A549 (cell line): ENCODE measurements at regions not wholly inside any gene's neighbourhood (a gene's known extent, or its start where the extent isn't known, plus 50 kb on each side); places are given as distances from the start of the nearest gene placed in this dataset.
A peak's percentile ranks its signal among the peaks of the same experiment; 100 is the strongest.

Experiments
- ATAC-seq, 2 experiments: fragments of 200-7000 bp in 1 of 2; fragments of >200 bp in 1 of 2; cut with Nextera tagmentation in 1 of 2; cut with Tn5 transposase in 1 of 2; 3 replicates each; pipeline versions ENCODE4 v1.8.0 to v1.9.1; 2018 to 2020; ENCODE audit warnings: mild to moderate bottlenecking in 1 of 2, moderate library complexity in 1 of 2
- CTCF ChIA-PET: fragments of 300-600 bp; sonication (Branson Sonifier 250); formaldehyde crosslinking; extraction: SDS; loops from one replicate; lab custom pipeline; 2021; ENCODE audit warnings: antibody characterized with exemption, inconsistent platforms; lab: Yijun Ruan, JAX
- POLR2A ChIA-PET: fragments of 350-600 bp; formaldehyde crosslinking; extraction: SDS; loops from one replicate; lab custom pipeline; 2021; ENCODE audit warnings: antibody characterized with exemption, inconsistent platforms; lab: Yijun Ruan, JAX
- DNase-seq, 2 experiments: peaks; one replicate each; pipeline versions ENCODE4 v3.0.0 to v3.0.0-alpha.2; 2011 to 2016; ENCODE audit warnings: low read depth in 1 of 2, low spot score in 1 of 2
- FAIRE-seq: peaks from 2 replicates; lab custom pipeline; 2011; peaks lifted over from hg19 to GRCh38; lab: Jason Lieb, UNC
- H3K27ac ChIP-seq, 2 experiments: fragments of >200 bp; sonication (Bioruptor Twin); formaldehyde crosslinking; 3 replicates each; pipeline ENCODE4 v1.5.1; 2016 to 2017
- H3K4me1 ChIP-seq: fragments of >200 bp; sonication (Bioruptor Twin); formaldehyde crosslinking; 3 replicates; pipeline ENCODE4 v1.6.1; 2016
- H3K4me2 ChIP-seq: fragments of >200 bp; sonication (Bioruptor Twin); formaldehyde crosslinking; 3 replicates; pipeline ENCODE4 v1.6.1; 2016
- H3K4me3 ChIP-seq: fragments of >200 bp; sonication (Bioruptor Twin); formaldehyde crosslinking; 3 replicates; pipeline ENCODE4 v1.5.1; 2016
- H3K9me3 ChIP-seq: fragments of >200 bp; sonication (Bioruptor Twin); formaldehyde crosslinking; 3 replicates; pipeline ENCODE4 v1.6.1; 2016
- BCL3 ChIP-seq: fragments of >200 bp; sonication (Bioruptor Twin); formaldehyde crosslinking; IDR thresholded peaks from 3 replicates; pipeline ENCODE4 v1.6.1; 2016
- BHLHE40 ChIP-seq: IDR thresholded peaks from 2 replicates; pipeline ENCODE4 v1.6.1; 2012; ENCODE audit warnings: low read depth, low read length, inconsistent platforms
- CBX8 ChIP-seq: fragments of 200-600 bp; sonication (generic); IDR thresholded peaks from 2 replicates; pipeline ENCODE4 v1.6.1; 2016
- CEBPB ChIP-seq, 2 experiments: fragments of >200 bp in 1 of 2; sonication (Bioruptor Twin) in 1 of 2; formaldehyde crosslinking in 1 of 2; IDR thresholded peaks; 2 replicates each; pipeline ENCODE4 v1.6.1; 2012 to 2016
- CHD4 ChIP-seq: fragments of 200-600 bp; sonication (generic); IDR thresholded peaks from 2 replicates; pipeline ENCODE4 v1.6.1; 2016; ENCODE audit warnings: antibody characterized with exemption, mild to moderate bottlenecking, borderline replicate concordance
- CTCF ChIP-seq: fragments of >200 bp; sonication (Bioruptor Twin); formaldehyde crosslinking; IDR thresholded peaks from 3 replicates; pipeline ENCODE4 v1.5.1; 2016
- FOSB ChIP-seq: fragments of 250-450 bp; sonication (Bioruptor Pico); IDR thresholded peaks from 2 replicates; pipeline ENCODE4 v1.5.0; 2020; ENCODE audit warnings: mild to moderate bottlenecking, moderate library complexity
- FOSL2 ChIP-seq, 2 experiments: fragments of 450-650 bp in 1 of 2; fragments of >200 bp in 1 of 2; sonication (Bioruptor Twin) in 1 of 2; formaldehyde crosslinking; IDR thresholded peaks; 2 replicates each; pipeline versions ENCODE4 v1.5.0 to v1.6.1; 2016 to 2020; ENCODE audit warnings: mild to moderate bottlenecking in 1 of 2, moderate library complexity in 1 of 2
- HDAC2 ChIP-seq: fragments of 200-600 bp; sonication (generic); IDR thresholded peaks from 2 replicates; pipeline ENCODE4 v1.6.1; 2016
- HES2 ChIP-seq: fragments of >200 bp; sonication (Bioruptor Twin); formaldehyde crosslinking; IDR thresholded peaks from 2 replicates; pipeline ENCODE4 v1.6.1; 2016
- HOXB13 ChIP-seq: fragments of 250-450 bp; sonication (Bioruptor Pico); IDR thresholded peaks from 2 replicates; pipeline ENCODE4 v1.5.0; 2020; ENCODE audit warnings: low read depth, mild to moderate bottlenecking, moderate library complexity
- MAX ChIP-seq: IDR thresholded peaks from 2 replicates; pipeline ENCODE4 v1.6.1; 2012
- NR3C1 ChIP-seq: fragments of >200 bp; sonication (Bioruptor Twin); formaldehyde crosslinking; IDR thresholded peaks from 3 replicates; pipeline ENCODE4 v1.6.1; 2017
- RAD21 ChIP-seq, 2 experiments: fragments of >200 bp in 1 of 2; sonication (Bioruptor Twin) in 1 of 2; formaldehyde crosslinking in 1 of 2; IDR thresholded peaks in 1 of 2; conservative IDR thresholded peaks in 1 of 2; 2 replicates in 1 of 2; 3 replicates in 1 of 2; pipeline ENCODE4 v1.6.1; 2012 to 2018; ENCODE audit warnings: inconsistent platforms in 1 of 2
- RARB ChIP-seq: fragments of 250-450 bp; sonication (Bioruptor Pico); IDR thresholded peaks from 2 replicates; pipeline ENCODE4 v1.8.0; 2021; ENCODE audit warnings: mild to moderate bottlenecking, moderate library complexity
- RCOR1 ChIP-seq: fragments of 150-350 bp; IDR thresholded peaks from 2 replicates; pipeline ENCODE4 v1.6.1; 2014; ENCODE audit warnings: antibody characterized with exemption, low read length, low read depth
- RFX5 ChIP-seq: fragments of 450-650 bp; IDR thresholded peaks from 2 replicates; pipeline ENCODE4 v1.7.1; 2014; ENCODE audit warnings: antibody characterized with exemption, mild to moderate bottlenecking, moderate library complexity
- RNF2 ChIP-seq: fragments of 200-600 bp; sonication (generic); IDR thresholded peaks from 2 replicates; pipeline ENCODE4 v1.6.1; 2016; ENCODE audit warnings: low read depth, mild to moderate bottlenecking, antibody characterized with exemption, moderate library complexity, borderline replicate concordance
- SREBF2 ChIP-seq: fragments of 450-650 bp; IDR thresholded peaks from 2 replicates; pipeline ENCODE4 v1.6.1; 2014; ENCODE audit warnings: mild to moderate bottlenecking, moderate library complexity
- TFCP2L1 ChIP-seq: fragments of 250-450 bp; sonication (Bioruptor Pico); IDR thresholded peaks from 2 replicates; pipeline ENCODE4 v1.5.0; 2021; ENCODE audit warnings: mild to moderate bottlenecking
- ZC3H11A ChIP-seq: fragments of 450-650 bp; IDR thresholded peaks from 2 replicates; pipeline ENCODE4 v1.6.1; 2014; ENCODE audit warnings: antibody characterized with exemption, mild to moderate bottlenecking
- WGBS: methylation state at CpG from one replicate; pipeline ENCODE4 v1.1.6; 2017; ENCODE audit errors: missing lambda C conversion rate; 5-methylcytosine and 5-hydroxymethylcytosine counted together

- 32% methylated on average over 3 of the region's 3 CpGs for WGBS
- FAIRE-seq: no peak
- no peaks in the 10 kb centered on the region for H3K4me1 ChIP-seq
- TF ChIP-seq FOSL2 (IDR thresholded peaks at IDR 0.05) (no peak), FOSL2 (CRISPR knock-in tag; IDR thresholded peaks at IDR 0.05) (no peak), MAX (no peak), RNF2 (no peak), CHD4 (no peak), CEBPB (IDR thresholded peaks at IDR 0.05) (no peak), FOSB (no peak), RFX5 (no peak), RCOR1 (no peak), SREBF2 (no peak), BHLHE40 (no peak), CBX8 (no peak)
- no peak overlapping the region for H3K4me2 ChIP-seq
- no peak overlapping the region for H3K4me3 ChIP-seq
- CTCF ChIA-PET: interaction anchor here (1.4 kb wide), 1 partner anchor 14 kb away, joined by 3 read pairs; no protein-coding TSS in a partner anchor
- no peak for ATAC-seq
- DNase-seq: no peak
- H3K27ac ChIP-seq: no peak overlapping the region
- H3K9me3 ChIP-seq: no peaks in the 10 kb centered on the region
- POLR2A ChIA-PET: no interaction called here
Observed at GRCh38 chr2:185978634-185979407, 240.2 kb downstream of the FSIP2 start.

- CTCF ChIA-PET: interaction anchor here (0.6 to 1.4 kb wide), 2 partner anchors 14 to 705 kb away, joined by 3 read pairs; no protein-coding TSS in a partner anchor
- Histone ChIP-seq H3K4me2 (no peak overlapping the region), H3K4me3 (no peak overlapping the region), H3K27ac (no peak overlapping the region), H3K9me3 (no peaks in the 10 kb centered on the region), H3K4me1 (no peaks in the 10 kb centered on the region)
- no peak for FAIRE-seq
- POLR2A ChIA-PET: no interaction called here
- no peak for DNase-seq
- ATAC-seq: 0 out of 6 replicates have a peak, but pooled peaks of 1 of the 2 experiments have one; percentile 39
- WGBS: 37% methylated on average over 2 of the region's 2 CpGs
- TF ChIP-seq RNF2 (no peak), NR3C1 (no peak), SREBF2 (no peak), RAD21 (conservative IDR thresholded peaks at IDR 0.05 in 1 of 2, IDR thresholded peaks at IDR 0.05 in 1 of 2) (no peak), RARB (no peak), ZC3H11A (no peak), HDAC2 (no peak), HOXB13 (CRISPR knock-in tag) (no peak), BCL3 (no peak), HES2 (no peak), TFCP2L1 (CRISPR knock-in tag) (no peak), CHD4 (no peak), CTCF (no peak)
Observed at GRCh38 chr2:185979546-185980071, 241.0 kb downstream of the FSIP2 start.
